ENCODE measurements at regions not wholly inside any gene's neighbourhood (a gene's known extent, or its start where the extent isn't known, plus 50 kb on each side); places are given as distances from the start of the nearest gene placed in this dataset.

- CTCF ChIA-PET: no interaction called here
- DNase-seq (ENCODE audit: extremely low spot score): no peak
Observed at GRCh38 chr10:18859659-18860058, 188.9 kb upstream of the MALRD1 start.

GRCh38 chr10:18860186-18860585 is 188.4 kb upstream of the MALRD1 start:
- CTCF ChIA-PET: no interaction called here
- POLR2A ChIA-PET: no interaction called here
- no peak for DNase-seq (ENCODE audit: extremely low spot score)
- TF ChIP-seq CTCF (IDR thresholded peaks at IDR 0.05; ENCODE audit: control extremely low read depth, extremely low read depth, low read depth, missing control alignments): no peak

More at GRCh38 chr10:18859659-18860058, 188.9 kb upstream of the MALRD1 start:
- POLR2A ChIA-PET: no interaction called here
- no peak for TF ChIP-seq CTCF (IDR thresholded peaks at IDR 0.05; ENCODE audit: control extremely low read depth, extremely low read depth, low read depth, missing control alignments)

GRCh38 chr10:18860631-18861240 is 187.9 kb upstream of the MALRD1 start:
- ChIA-PET POLR2A (no interaction called here), CTCF (no interaction called here)
- TF ChIP-seq CTCF (IDR thresholded peaks at IDR 0.05; ENCODE audit: control extremely low read depth, extremely low read depth, low read depth, missing control alignments): no peak
- no peak for DNase-seq (ENCODE audit: extremely low spot score)

- CTCF ChIA-PET: no interaction called here
- DNase-seq (ENCODE audit: extremely low spot score): no peak
- no peak for TF ChIP-seq CTCF (IDR thresholded peaks at IDR 0.05; ENCODE audit: control extremely low read depth, extremely low read depth, low read depth, missing control alignments)
- POLR2A ChIA-PET: no interaction called here
Observed at GRCh38 chr10:18861382-18861781, 187.2 kb upstream of the MALRD1 start.

GRCh38 chr10:18866852-18867251 is 181.7 kb upstream of the MALRD1 start:
- ChIA-PET CTCF (no interaction called here), POLR2A (no interaction called here)
- DNase-seq (ENCODE audit: extremely low spot score): no peak
- no peak for TF ChIP-seq CTCF (IDR thresholded peaks at IDR 0.05; ENCODE audit: control extremely low read depth, extremely low read depth, low read depth, missing control alignments)

- ChIA-PET CTCF (no interaction called here), POLR2A (no interaction called here)
- TF ChIP-seq CTCF (IDR thresholded peaks at IDR 0.05; ENCODE audit: control extremely low read depth, extremely low read depth, low read depth, missing control alignments): no peak
- no peak for DNase-seq (ENCODE audit: extremely low spot score)
Observed at GRCh38 chr10:18868919-18869318, 179.7 kb upstream of the MALRD1 start.

GRCh38 chr10:18875477-18875876 is 173.1 kb upstream of the MALRD1 start:
- TF ChIP-seq CTCF (IDR thresholded peaks at IDR 0.05; ENCODE audit: control extremely low read depth, extremely low read depth, low read depth, missing control alignments): no peak
- CTCF ChIA-PET: interaction anchor here (1.2 to 1.3 kb wide), 2 partner anchors 8 to 13 kb away, joined by 3 read pairs; no protein-coding TSS in a partner anchor

More at GRCh38 chr10:18875477-18875876, 173.1 kb upstream of the MALRD1 start:
- no peak for DNase-seq (ENCODE audit: extremely low spot score)
- POLR2A ChIA-PET: no interaction called here

Data from GM10248 (cell line).